22Rv1 (cell line): ENCODE measurements at regions not wholly inside any gene's neighbourhood (a gene's known extent, or its start where the extent isn't known, plus 50 kb on each side); places are given as distances from the start of the nearest gene placed in this dataset.
A peak's percentile ranks its signal among the peaks of the same experiment; 100 is the strongest.

ENCODE experiments used
- H3K27ac ChIP-seq: fragments of 450-650 bp; 2 replicates; pipeline ENCODE4 v1.5.1; 2017
- CTCF ChIP-seq: fragments of 450-650 bp; IDR thresholded peaks from 2 replicates; pipeline ENCODE4 v1.5.1; 2017; ENCODE audit warnings: mild to moderate bottlenecking
- ZFX ChIP-seq: fragments of 450-650 bp; IDR thresholded peaks from 2 replicates; pipeline ENCODE4 v1.6.1; 2017; ENCODE audit warnings: antibody characterized with exemption, borderline replicate concordance

GRCh38 chr3:68234076-68234780, 579.8 kb upstream of the SUCLG2 start:
- H3K27ac ChIP-seq, result no peak overlapping the region
- no peak for TF ChIP-seq ZFX
- no peak for TF ChIP-seq CTCF

- TF ChIP-seq ZFX (no peak), CTCF (no peak)
Observed at GRCh38 chr3:68228856-68229255, 574.4 kb upstream of the SUCLG2 start.

GRCh38 chr3:68220832-68221231, 566.4 kb upstream of the SUCLG2 start:
- H3K27ac ChIP-seq, result no peak overlapping the region
- no peak for TF ChIP-seq CTCF
- TF ChIP-seq ZFX, result no peak

More at GRCh38 chr3:68228856-68229255, 574.4 kb upstream of the SUCLG2 start:
- H3K27ac ChIP-seq, result no peak overlapping the region

- no peak for TF ChIP-seq ZFX
- TF ChIP-seq CTCF, result no peak
- no peak overlapping the region for H3K27ac ChIP-seq
Observed at GRCh38 chr3:68211637-68212036, 557.2 kb upstream of the SUCLG2 start.

- no peak for TF ChIP-seq ZFX
- TF ChIP-seq CTCF, result no peak
- H3K27ac ChIP-seq, result no peak overlapping the region
Observed at GRCh38 chr3:68210635-68211034, 556.2 kb upstream of the SUCLG2 start.

GRCh38 chr3:68207327-68207726, 552.9 kb upstream of the SUCLG2 start:
- TF ChIP-seq CTCF (no peak), ZFX (no peak)
- no peak overlapping the region for H3K27ac ChIP-seq

GRCh38 chr3:68206524-68207117, 552.2 kb upstream of the SUCLG2 start:
- peak; percentile 45 for TF ChIP-seq CTCF
- no peak for TF ChIP-seq ZFX
- H3K27ac ChIP-seq, result no peak overlapping the region
